Adrenal gland (tissue), 5 donors: ENCODE measurements at regions not wholly inside any gene's neighbourhood (a gene's known extent, or its start where the extent isn't known, plus 50 kb on each side); places are given as distances from the start of the nearest gene placed in this dataset.

Experiments
- POLR2A ChIP-seq, 2 donors: fragments of 450-650 bp; IDR thresholded peaks; one replicate each; pipeline ENCODE4 v1.6.1; 2017; ENCODE audit warnings: antibody characterized with exemption in 2 of 2, mild to moderate bottlenecking in 2 of 2, moderate library complexity in 1 of 2
- TF ChIP-seq, protein P1 (sequence below), 6 experiments: fragments of 450-650 bp in 4 of 6; fragments of 200-600 bp in 2 of 6; sonication (generic) in 1 of 6; IDR thresholded peaks; 1 replicate in 5 of 6; 2 replicates in 1 of 6; pipeline versions ENCODE4 v1.5.1 to v1.8.0; 2016 to 2021; ENCODE audit warnings: antibody characterized with exemption in 6 of 6, mild to moderate bottlenecking in 2 of 6, moderate library complexity in 1 of 6
- donor health status: DM: no; HTN: no; CAD: no.

DNA sequence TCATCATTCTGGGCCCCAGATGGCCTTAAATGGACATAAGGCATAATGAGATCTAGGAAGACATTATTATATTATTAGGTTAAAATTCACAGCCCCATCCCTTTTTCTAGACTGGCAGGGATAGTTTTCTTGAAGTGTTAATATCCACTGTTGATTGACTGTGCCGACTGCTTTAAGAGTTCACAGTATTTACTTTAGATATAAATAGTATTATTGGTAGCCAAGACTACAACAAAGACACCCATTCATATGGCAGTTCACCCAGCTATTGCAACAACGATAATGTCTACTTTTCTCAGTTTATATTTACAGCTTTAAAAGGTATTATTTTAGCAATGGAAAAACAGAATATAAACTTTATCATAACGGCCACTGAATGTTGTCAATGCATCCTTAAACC, 922.2 kb upstream of the POU3F4 start:
- TF ChIP-seq, protein P1, sequence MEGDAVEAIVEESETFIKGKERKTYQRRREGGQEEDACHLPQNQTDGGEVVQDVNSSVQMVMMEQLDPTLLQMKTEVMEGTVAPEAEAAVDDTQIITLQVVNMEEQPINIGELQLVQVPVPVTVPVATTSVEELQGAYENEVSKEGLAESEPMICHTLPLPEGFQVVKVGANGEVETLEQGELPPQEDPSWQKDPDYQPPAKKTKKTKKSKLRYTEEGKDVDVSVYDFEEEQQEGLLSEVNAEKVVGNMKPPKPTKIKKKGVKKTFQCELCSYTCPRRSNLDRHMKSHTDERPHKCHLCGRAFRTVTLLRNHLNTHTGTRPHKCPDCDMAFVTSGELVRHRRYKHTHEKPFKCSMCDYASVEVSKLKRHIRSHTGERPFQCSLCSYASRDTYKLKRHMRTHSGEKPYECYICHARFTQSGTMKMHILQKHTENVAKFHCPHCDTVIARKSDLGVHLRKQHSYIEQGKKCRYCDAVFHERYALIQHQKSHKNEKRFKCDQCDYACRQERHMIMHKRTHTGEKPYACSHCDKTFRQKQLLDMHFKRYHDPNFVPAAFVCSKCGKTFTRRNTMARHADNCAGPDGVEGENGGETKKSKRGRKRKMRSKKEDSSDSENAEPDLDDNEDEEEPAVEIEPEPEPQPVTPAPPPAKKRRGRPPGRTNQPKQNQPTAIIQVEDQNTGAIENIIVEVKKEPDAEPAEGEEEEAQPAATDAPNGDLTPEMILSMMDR (IDR thresholded peaks at IDR 0.05): no peak
- no peak for TF ChIP-seq POLR2A (IDR thresholded peaks at IDR 0.05)
